Fibroblast of skin of back (primary cell): ENCODE measurements at regions not wholly inside any gene's neighbourhood (a gene's known extent, or its start where the extent isn't known, plus 50 kb on each side); places are given as distances from the start of the nearest gene placed in this dataset.
A peak's percentile ranks its signal among the peaks of the same experiment; 100 is the strongest.
"Not testable (repeated sequence)": the region's sequence is repeated elsewhere in the genome, so short reads cannot be mapped to it uniquely, and the experiment has no call there.

Experiments
- DNase-seq: peaks from one replicate; pipeline ENCODE4 v3.0.0-alpha.2; 2013

DNA sequence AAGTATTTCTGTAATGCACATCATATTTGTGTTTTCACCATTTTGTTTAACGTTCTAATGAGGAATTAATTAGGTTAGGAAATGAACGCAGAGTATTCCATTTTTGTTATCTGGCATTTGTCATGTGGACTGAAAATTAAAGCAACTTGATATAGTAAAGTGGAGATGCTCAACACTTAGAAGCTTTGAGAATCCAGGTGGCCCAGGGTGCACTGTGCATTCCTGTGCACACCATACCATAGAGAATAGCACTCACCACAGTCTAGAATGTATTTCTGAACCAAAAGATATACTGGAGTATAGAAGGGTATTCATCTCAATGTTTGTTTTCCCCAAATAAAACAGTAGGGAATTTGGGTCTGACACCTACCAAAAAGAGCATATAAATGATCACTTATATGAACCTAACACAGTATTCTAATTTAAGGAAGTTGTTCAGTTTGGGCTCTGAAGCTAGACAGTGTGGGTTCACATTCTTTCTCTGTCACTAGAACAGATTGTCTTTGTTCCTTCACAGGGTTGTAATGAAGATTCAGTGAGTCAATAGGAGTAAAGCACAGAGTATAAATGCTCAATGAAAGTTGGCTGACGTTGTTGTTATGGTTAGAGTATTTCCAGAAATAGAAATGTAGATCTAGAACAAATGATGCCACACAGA is 125.6 kb upstream of the DMRT1 start:
- peak; percentile 31 for DNase-seq

DNA sequence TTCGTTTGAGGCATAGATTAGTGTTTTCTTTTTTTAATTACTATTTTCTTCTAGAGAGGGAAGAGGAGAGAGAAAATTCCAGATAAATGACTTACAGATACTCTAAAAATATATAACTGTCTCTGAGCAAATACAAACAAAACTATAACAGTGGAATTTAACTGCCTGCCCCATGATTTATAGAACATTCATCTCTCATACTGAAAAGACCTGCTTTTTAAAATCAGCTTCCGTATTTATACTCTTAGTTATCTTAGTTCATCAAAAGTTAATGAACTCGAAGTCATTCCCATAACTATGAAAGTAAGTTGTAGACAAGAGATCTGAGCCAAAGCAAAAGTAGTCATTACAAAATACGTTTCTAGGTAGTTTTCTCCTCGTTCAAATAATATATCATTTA is 123.8 kb upstream of the DMRT1 start:
- DNase-seq, result no peak

DNA sequence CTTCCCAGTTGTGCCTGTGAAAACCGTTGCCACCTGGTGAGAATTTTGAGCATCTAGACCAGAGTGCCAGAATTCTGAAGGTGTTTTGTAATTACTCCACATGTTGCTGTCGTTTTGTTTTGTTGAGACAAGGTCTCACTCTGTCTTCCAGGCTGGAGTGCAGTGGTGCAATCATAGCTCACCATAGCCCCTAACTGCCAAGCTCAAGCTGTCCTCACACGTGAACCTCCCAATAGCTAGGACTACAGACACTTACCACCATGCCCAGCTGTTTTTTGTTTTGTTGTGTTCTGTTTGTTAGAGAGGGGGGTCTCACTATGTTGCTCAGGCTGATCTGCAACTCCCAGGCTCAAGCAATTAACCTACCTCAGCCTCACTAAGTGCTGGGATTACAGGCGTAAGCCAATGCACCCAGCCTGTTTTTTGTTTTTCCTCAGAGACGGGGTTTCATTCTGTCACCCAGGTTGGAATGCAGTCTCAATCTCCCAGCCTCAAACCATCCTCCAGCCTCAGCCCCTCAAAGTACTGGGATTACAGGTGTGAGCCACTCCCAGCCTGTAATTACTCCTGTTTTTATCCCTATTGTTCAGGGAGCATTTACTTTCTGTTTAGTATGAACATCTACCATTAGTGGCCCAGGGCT is 121.1 kb upstream of the DMRT1 start:
- DNase-seq, result no peak

DNA sequence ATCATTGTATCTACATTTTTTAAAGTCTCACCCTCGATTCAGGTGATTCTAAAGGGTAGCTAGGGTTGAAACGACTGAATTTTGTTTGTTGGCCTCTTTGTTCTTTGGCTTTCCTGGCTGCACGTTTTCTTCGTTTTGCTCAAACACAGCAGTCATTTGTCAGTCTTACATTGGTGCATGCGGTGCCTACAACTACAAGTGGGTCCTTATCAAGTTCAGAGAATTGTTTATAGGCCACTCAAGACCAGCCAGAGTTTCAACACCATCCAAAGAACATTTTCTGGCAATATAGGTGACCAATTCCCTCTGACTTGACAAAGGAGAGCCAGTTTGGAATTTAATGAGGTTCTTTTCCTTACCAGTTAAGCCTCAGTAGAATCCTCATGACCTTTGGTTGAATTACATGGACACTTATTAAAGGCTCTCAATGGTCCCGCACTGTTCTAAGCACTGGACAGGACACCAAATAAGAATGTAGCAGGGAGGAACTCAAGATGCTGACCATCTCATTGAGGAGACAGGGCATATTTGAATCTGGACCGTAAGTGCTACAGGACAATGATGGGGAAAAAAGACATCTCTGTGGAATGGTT is 119.0 kb upstream of the DMRT1 start:
- no peak for DNase-seq

DNA sequence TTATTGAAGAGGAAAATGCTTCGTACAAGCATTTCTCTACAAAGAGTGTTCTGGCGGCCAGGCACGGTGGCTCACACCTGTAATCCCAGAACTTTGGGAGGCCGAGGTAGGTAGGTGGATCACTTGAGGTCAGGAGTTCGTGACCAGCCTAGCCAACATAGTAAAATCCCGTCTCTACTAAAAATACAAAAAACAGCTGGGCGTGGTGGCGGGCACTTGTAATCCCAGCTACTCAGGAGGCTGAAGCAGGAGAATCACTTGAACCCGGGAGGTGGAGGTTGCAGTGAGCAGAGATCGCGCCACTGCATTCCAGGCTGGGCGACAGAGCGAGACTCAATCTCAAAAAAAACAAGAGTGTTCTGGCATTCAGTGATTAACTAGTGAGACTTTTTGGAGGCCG is 117.0 kb upstream of the DMRT1 start:
- not testable (repeated sequence) for DNase-seq

DNA sequence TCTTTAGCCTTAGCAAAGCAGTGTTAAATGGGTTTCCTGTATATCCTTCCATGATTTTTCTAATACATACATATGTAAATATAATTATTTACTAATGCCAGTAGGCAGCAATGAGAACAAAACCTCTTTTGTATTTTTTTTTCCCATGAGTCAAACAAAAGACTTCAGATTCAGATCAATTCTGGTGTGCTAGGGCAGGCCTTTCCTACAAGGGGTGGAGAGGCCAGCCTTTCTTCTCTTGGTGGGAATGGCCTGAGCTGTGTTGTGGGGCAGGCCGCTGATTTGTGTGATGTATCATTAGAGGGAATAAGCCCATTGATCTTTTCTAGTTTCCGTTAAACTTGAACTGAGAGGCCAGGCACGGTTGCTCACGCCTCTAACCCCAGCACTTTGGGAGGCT is 115.5 kb upstream of the DMRT1 start:
- DNase-seq, result no peak

DNA sequence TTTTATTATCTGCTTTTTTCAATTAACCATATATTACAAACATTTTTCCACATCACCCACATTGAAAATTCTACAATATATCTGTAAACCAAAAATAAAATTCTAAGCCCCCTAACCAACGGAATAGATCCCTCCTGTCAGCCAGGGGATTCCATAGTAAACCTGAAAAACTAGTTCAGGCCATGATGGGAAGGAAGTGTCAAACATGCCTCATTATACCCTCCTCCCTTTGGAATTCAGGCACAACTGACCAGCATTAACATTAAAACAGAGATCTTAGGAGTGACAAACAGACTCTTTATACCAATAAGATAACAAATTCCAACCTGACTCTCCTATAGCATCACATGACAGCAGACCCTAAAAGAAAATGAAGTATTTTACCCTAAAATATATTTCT is 113.7 kb upstream of the DMRT1 start:
- DNase-seq, result no peak

DNA sequence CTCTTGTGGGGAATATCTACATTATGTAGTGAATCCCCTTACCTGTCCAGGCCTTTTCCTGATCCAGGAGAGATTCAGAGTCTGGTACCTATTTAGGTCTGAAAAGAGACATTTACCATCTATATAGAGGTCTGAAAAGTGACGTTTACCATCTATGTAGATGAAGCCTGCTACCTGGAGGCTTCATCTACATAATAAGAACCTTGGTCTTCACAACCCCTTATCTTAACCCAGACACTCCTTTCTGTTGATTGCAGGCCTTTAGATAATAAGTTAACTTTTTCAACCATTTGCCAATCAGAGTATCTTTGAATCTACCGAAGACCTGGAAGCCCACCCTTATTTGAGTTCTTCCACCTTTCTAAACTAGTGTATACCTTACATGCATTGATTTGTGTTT is 113.0 kb upstream of the DMRT1 start:
- no peak for DNase-seq

DNA sequence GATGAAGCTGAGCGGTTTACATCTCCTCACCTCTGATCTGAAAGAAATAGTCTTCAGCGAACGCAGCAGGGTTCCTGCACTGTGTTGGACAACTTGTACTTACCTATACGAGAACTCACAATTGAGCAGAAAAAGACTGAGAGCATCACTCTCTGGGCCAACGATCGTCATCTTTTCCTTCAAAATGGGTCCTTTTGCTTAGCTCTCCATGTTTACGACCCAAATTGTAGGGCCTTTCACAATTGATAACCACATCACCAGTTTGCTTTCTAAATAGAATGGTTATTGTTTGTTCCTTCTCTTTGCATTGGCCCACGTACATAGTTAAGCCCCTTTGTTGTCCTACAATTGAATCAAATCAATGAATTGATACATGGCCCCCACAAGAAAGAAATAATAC is 110.0 kb upstream of the DMRT1 start:
- DNase-seq, result no peak

DNA sequence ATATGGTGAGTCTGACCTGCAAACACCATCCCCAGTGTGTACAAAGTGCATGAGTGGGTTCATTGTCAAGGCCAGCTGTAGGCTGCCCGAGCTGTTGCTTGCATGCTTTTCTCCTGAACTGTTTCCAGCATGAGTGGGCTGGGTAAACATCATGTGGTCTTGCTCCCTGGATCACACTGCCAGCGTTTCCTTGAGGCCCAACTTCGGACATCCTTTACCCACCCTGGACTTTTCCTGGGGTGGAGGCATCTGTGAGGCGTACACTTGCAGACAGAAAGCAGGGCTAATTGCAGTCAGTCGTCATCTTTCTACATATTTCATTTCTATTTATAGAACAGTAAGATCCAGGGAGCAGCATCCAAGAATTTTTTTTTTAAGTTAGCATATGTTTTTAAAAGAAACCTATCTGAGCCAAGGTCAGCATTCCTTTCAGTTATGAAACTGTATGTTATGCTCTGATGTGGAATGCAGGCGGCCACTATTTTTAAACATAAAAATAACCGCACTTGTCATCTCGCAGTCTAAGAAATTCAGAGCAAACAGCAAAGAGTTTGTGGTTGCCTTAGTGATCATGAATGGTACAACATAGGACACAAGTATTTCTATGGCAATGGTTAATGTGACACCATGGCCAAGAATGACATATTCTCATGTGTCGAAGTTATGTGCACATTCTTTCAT is 106.5 kb upstream of the DMRT1 start:
- DNase-seq, result peak; percentile 99

DNA sequence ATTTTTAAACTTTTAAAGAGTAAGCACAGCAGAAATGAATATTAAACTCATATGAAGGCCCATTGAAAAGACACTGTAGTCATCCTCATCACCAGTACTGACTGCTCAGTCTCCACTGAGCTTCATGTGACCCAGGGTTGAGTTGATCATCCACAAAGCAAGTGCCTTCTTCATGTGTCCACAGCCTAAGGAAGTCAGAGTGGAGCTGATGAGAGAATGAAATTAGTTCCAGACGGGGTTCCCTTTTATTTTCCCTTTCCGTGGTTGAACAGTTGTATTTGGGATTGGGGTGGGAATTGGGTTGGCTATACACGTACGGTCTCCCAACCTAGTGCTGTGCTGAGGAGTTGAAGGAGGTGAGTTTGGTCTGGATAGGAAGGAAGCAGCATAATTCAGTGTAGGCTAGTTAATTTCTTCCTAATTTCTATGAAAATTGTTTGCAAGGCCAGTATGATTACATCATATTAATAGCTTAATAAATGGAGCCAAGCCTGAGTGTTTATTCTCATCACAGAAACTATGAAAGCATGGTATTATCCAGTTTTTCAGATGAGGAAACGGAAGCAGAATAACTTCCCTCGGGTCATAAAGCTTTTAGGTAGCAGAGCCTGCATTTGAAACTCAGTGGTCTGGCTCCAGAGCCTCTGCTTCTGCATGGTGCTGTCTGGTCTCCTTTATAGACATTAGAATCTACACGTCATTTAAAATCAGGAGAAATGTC is 103.9 kb upstream of the DMRT1 start:
- DNase-seq, result peak; percentile 12

DNA sequence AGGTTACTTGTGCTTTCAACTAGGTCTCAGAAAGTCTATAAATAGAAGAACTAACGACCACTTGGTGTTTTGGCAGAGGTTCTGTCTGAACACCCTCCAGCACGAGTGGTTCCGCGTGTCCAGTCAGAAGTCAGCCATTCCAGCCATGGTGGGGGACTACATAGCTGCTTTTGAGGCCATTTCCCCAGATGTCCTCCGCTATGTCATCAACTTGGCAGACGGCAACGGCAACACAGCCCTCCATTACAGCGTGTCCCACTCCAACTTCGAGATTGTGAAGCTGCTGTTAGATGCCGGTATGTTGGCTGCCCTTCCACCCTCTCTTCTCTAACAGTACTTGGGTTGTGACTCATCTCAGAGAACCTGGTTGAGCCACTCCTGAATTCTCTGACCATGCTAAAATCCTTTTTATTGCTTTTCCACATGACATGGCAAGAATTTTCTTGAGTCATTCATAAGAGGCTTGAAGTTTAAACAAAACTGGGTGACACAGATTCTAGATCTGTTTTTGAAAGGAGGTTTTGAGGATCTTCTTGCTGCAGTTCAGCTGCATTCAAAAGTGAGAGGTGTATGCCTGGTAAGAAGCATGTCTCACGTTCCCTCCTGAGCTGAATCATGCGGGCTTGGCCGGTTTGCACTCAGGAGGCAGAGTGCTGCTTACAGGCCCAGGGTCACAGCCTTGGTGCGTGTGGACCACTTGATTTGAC is 103.1 kb upstream of the DMRT1 start:
- peak; percentile 95 for DNase-seq

DNA sequence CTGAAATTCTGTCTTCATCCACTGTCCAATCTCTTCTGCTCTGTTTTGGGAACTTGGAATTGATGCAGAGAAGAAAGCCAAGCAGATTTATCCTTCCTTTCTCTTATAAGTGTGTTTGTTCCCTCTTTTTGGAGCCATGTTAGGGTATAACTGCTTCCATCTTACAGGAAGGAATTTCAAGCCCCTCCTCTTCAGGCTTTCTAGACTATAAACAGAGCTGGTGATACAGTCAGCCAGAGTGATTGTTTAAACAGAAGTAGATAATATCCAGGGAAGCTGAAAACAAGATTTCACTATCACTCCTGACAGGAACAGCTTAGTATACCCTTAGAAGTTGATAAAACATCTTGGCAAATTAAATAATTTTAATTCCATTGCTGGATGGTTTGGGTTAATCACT is 102.1 kb upstream of the DMRT1 start:
- DNase-seq, result no peak

DNA sequence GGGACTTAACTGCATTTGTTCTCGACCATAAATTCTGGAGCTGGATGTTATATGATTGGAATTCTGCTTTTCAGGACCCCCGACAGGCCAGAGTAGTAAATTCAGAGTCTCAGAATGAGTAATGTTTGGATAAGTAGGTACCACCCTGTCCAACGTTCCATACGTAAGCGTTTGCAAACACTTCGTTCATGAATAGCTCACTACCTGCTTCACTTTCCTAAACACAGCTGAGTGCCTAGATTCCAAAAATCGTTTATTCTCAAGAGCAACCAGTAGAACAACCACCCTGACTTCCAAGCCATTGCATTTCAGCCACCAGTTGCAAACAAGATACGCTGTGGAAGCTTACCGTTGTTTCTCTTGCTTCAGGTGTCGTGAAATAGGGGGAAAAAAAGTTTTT is 101.3 kb upstream of the DMRT1 start:
- DNase-seq, result no peak

DNA sequence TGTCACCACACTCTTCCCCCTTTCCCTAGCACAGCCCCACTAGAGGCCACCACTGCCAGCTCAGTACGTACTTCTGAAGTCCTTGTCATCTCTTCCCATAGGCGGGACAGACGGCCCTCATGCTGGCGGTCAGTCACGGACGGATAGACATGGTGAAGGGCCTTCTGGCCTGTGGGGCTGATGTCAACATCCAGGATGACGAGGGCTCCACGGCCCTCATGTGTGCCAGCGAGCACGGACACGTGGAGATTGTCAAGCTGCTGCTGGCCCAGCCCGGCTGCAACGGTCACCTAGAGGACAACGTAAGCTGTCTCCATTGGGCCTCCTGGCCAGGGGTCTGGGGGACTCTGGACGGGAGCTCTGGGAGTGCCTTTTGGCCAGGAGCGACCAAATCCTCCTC is 99.4 kb upstream of the DMRT1 start:
- no peak for DNase-seq

DNA sequence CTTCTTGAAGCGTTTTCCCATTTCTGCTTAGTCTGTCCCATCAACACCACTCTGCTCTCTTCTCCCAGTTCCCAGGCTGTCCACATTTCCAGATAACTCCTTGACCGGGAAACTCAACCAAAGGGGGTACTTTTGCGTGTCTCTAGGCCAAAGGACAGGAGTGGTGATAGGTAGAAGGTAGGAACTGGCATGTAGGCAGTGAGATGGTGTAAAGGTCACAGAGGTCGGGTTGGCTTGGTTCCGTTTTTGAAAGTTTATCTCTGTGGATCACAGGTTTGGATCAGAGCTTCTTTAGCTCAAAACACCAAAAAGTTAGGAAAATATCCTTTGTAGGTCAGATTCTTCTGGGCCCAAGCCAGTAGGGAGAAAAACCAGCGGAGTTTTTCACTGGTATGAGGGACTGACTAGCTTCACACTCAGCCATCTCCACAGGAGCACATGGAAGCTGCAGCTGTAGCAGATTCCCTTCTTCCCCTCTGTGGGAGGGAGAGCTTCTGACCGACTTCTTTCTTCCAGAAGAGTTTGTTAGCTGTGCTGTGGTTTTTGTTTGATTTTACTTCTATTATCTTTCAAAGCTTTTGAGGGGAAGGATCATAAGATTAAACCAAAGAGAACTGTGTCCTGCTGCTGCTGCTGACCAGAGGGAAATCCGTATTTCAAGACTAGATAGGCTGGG is 98.4 kb upstream of the DMRT1 start:
- DNase-seq, result no peak

DNA sequence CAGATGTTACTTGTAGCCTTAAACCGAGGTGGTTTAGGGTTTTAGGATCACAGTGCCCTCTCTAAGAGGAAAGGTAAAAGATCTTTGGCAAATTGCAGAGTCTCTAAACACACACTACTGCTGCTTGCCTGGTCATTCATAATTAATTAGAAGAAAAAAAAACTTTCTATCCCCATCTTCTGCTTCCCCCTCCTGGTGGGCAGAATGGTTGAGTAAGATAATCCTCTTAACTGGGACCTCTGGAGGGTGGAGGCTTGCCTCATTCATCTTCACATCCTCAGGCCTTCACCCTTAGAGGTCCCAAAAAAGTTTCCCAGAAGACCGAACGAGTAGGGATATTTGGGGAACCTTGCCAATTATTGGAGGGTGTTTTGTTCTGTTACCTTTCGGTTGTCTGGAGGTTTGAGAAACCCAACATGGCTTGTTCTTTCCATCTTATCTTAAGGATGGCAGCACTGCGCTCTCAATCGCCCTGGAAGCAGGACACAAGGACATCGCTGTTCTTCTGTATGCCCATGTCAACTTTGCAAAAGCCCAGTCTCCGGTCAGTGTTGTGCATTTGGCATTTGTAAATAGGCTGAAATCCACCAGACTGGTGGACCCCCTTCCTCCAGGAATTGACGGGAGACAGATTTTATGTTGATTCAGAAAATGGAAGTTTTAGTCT is 97.3 kb upstream of the DMRT1 start:
- DNase-seq, result no peak

DNA sequence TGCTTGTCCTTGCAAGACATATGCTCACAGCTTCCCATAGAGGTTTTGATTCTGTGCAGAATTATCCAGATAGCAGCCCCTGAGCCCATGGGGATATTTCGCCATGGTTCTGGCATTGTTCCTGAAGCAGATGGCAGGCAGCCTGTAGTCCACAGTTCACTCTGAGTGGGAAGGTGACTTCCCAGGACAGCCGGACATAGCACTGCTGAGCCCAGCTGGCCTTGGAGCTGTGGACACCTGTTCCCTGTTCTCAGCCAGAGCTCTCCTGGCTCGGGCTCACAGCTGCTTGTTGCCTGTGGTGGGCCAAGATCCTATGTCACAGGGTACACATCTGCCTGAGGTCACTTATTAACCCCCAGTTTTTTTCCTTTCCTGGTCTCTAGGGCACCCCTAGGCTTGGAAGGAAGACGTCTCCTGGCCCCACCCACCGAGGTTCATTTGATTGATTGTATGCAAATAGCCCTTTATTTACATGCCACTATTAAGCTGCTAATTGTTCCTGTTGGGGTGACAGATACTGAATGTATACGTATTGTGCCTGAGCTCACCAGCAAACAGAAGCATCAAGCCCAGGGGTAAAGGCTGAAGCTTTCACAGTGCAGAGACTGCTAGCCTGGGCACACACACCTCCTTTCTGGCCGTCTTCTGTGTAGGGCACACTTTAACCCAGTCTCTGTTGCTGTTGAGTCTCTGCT is 96.6 kb upstream of the DMRT1 start:
- DNase-seq, result no peak

DNA sequence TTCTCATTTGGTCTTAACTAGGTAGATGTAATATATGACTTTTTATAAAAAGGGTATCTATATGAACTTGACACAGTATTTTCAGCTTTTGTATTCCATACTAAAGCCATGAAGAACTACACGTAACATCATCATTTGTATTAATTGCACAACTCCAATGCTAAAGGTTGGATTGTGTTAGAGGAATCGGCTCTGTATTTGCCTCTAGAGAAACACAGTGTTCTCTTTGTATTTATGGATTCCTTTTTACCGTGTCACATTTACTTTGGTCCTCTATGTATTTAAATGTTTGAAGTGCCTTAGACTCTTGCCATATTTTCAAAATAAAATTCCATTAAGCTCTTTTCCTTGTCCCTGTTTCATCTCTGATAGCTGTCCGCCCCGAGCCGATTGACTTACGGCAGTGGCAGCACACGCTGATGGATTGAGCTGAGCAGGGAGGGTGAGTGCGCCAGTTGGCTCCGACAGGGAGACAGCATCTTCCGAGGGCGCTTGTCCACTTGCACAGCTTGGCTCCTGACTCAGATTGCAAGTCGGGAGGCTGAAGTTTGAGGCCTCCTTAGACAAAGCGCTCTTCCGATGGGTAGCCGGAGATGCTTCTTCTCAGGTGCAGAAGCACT is 95.6 kb upstream of the DMRT1 start:
- no peak for DNase-seq
